ENCODE measurements at regions not wholly inside any gene's neighbourhood (a gene's known extent, or its start where the extent isn't known, plus 50 kb on each side); places are given as distances from the start of the nearest gene placed in this dataset.

DNA sequence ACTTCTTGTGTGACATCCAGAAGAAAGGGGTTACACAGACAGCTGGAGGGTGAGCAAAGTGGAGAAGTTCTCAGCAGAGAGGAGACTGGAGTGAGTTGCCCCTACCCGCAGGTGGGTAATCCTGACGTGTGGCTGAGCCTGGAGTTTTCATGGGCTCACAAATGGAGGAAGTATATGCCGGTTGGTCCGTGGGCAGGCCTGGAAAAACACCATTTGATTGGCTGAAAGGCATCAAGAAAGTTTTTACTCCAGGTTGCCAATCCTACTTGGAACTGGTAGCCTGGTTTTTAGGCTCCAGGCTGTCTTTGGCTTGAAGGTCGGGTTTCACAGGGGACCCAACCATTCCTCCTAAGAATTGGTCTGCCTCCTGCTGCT, 1177.4 kb upstream of the LRRTM1 start (continued):
- TF ChIP-seq, protein P1, sequence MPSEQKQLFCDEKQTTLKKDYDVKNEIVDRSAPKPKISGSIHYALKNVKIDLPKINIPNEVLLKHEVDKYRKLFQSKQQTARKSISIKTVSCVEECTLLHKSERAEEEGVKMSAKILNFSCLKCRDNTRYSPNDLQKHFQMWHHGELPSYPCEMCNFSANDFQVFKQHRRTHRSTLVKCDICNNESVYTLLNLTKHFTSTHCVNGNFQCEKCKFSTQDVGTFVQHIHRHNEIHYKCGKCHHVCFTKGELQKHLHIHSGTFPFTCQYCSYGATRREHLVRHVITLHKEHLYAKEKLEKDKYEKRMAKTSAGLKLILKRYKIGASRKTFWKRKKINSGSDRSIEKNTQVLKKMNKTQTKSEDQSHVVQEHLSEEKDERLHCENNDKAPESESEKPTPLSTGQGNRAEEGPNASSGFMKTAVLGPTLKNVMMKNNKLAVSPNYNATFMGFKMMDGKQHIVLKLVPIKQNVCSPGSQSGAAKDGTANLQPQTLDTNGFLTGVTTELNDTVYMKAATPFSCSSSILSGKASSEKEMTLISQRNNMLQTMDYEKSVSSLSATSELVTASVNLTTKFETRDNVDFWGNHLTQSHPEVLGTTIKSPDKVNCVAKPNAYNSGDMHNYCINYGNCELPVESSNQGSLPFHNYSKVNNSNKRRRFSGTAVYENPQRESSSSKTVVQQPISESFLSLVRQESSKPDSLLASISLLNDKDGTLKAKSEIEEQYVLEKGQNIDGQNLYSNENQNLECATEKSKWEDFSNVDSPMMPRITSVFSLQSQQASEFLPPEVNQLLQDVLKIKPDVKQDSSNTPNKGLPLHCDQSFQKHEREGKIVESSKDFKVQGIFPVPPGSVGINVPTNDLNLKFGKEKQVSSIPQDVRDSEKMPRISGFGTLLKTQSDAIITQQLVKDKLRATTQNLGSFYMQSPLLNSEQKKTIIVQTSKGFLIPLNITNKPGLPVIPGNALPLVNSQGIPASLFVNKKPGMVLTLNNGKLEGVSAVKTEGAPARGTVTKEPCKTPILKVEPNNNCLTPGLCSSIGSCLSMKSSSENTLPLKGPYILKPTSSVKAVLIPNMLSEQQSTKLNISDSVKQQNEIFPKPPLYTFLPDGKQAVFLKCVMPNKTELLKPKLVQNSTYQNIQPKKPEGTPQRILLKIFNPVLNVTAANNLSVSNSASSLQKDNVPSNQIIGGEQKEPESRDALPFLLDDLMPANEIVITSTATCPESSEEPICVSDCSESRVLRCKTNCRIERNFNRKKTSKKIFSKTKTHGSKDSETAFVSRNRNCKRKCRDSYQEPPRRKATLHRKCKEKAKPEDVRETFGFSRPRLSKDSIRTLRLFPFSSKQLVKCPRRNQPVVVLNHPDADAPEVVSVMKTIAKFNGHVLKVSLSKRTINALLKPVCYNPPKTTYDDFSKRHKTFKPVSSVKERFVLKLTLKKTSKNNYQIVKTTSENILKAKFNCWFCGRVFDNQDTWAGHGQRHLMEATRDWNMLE (tag by site-specific recombination; conservative IDR thresholded peaks at IDR 0.05; ENCODE audit: low read depth), result no peak
- no peak for TF ChIP-seq ZNF214 (tag by site-specific recombination; IDR thresholded peaks at IDR 0.05; ENCODE audit: borderline replicate concordance)
- TF ChIP-seq ZNF548 (tag by site-specific recombination; IDR thresholded peaks at IDR 0.05), result no peak
- no peak for TF ChIP-seq ZNF623 (tag by site-specific recombination; IDR thresholded peaks at IDR 0.05)

DNA sequence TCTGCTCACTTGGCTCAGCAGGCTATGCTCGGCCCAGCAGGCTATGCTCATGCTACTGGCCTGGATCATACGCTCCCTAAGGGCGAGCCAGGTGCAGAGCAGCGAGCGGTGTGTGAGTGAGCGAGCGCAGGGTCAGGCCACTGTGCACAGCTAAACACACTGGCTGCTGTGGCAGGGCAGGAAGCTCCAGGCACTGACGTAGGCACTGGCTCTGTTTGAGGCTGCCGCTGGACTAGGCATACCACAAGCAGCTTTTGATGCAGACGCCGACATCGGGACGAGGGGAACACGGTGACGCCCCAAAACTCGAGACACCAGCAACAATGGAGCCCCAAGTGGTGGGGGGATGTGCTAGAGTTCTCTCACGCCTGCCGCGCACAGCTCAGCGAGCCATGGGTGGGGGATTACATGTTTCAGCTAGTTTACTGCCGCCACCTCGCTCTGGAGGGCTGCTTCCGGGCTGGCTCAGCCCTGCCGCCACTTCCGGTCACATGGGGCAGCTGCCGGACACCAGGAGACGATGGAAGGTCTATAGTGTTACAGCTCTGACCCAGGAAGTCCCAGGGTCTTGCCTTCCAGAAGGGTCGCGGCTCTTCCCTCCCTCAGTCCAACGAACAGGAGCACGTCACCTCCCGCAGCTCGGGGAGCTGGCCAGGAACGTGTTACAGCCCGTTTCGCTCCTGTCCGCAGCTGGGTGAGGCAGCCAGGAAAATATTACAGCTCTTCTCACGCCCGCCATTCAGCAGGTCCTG, 1176.9 kb upstream of the LRRTM1 start:
- POLR2A ChIA-PET, result no interaction called here
- no peaks in the 10 kb centered on the region for H3K9me3 ChIP-seq (ENCODE audit: control insufficient read depth, insufficient read depth, low read depth, low read length)
- H3K4me1 ChIP-seq (ENCODE audit: control insufficient read depth, insufficient read depth, low read length), result no peaks in the 10 kb centered on the region
- no peaks in the 10 kb centered on the region for H3K36me3 ChIP-seq (ENCODE audit: control insufficient read depth in 2 of 2, insufficient read depth in 1 of 2, low read length in 2 of 2)
- H3K4me3 ChIP-seq (ENCODE audit: low read depth, low read length), result no peak overlapping the region
- CTCF ChIA-PET, result no interaction called here
- no peak overlapping the region for H3K27ac ChIP-seq (ENCODE audit: extremely low read depth, low read depth, low read length)
- no peak for TF ChIP-seq TRIM28 (IDR thresholded peaks at IDR 0.05; ENCODE audit: borderline replicate concordance, low read length)
- no peak for TF ChIP-seq ZNF654 (tag by site-specific recombination; IDR thresholded peaks at IDR 0.05; ENCODE audit: low read depth)
- no peak for TF ChIP-seq ZNF175 (tag by site-specific recombination; IDR thresholded peaks at IDR 0.05)
- no peak for TF ChIP-seq ZNF398 (tag by site-specific recombination; IDR thresholded peaks at IDR 0.05)
- no peak for TF ChIP-seq ZNF37A (tag by site-specific recombination; IDR thresholded peaks at IDR 0.05)
- peak; percentile 24; the same call in 1 of the 2 replicates for TF ChIP-seq SP2 (tag by site-specific recombination; IDR thresholded peaks at IDR 0.05)
- TF ChIP-seq ZNF776 (tag by site-specific recombination; IDR thresholded peaks at IDR 0.05; ENCODE audit: borderline replicate concordance), result no peak
- TF ChIP-seq ZNF514 (tag by site-specific recombination; IDR thresholded peaks at IDR 0.05), result no peak
- TF ChIP-seq, protein P2, sequence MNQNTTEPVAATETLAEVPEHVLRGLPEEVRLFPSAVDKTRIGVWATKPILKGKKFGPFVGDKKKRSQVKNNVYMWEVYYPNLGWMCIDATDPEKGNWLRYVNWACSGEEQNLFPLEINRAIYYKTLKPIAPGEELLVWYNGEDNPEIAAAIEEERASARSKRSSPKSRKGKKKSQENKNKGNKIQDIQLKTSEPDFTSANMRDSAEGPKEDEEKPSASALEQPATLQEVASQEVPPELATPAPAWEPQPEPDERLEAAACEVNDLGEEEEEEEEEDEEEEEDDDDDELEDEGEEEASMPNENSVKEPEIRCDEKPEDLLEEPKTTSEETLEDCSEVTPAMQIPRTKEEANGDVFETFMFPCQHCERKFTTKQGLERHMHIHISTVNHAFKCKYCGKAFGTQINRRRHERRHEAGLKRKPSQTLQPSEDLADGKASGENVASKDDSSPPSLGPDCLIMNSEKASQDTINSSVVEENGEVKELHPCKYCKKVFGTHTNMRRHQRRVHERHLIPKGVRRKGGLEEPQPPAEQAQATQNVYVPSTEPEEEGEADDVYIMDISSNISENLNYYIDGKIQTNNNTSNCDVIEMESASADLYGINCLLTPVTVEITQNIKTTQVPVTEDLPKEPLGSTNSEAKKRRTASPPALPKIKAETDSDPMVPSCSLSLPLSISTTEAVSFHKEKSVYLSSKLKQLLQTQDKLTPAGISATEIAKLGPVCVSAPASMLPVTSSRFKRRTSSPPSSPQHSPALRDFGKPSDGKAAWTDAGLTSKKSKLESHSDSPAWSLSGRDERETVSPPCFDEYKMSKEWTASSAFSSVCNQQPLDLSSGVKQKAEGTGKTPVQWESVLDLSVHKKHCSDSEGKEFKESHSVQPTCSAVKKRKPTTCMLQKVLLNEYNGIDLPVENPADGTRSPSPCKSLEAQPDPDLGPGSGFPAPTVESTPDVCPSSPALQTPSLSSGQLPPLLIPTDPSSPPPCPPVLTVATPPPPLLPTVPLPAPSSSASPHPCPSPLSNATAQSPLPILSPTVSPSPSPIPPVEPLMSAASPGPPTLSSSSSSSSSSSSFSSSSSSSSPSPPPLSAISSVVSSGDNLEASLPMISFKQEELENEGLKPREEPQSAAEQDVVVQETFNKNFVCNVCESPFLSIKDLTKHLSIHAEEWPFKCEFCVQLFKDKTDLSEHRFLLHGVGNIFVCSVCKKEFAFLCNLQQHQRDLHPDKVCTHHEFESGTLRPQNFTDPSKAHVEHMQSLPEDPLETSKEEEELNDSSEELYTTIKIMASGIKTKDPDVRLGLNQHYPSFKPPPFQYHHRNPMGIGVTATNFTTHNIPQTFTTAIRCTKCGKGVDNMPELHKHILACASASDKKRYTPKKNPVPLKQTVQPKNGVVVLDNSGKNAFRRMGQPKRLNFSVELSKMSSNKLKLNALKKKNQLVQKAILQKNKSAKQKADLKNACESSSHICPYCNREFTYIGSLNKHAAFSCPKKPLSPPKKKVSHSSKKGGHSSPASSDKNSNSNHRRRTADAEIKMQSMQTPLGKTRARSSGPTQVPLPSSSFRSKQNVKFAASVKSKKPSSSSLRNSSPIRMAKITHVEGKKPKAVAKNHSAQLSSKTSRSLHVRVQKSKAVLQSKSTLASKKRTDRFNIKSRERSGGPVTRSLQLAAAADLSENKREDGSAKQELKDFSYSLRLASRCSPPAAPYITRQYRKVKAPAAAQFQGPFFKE (tag by site-specific recombination; IDR thresholded peaks at IDR 0.05; ENCODE audit: borderline replicate concordance), result no peak
- no peak for TF ChIP-seq YY1 (tag by site-specific recombination; IDR thresholded peaks at IDR 0.05)
- TF ChIP-seq, protein P1 (tag by site-specific recombination; conservative IDR thresholded peaks at IDR 0.05; ENCODE audit: low read depth), result peak; percentile 80
- TF ChIP-seq ZSCAN4 (tag by site-specific recombination; IDR thresholded peaks at IDR 0.05), result no peak
- no peak for TF ChIP-seq IKZF3 (tag by site-specific recombination; IDR thresholded peaks at IDR 0.05)

All from HEK293 (cell line).